IgD-negative memory B cell (primary cell): ENCODE measurements at regions not wholly inside any gene's neighbourhood (a gene's known extent, or its start where the extent isn't known, plus 50 kb on each side); places are given as distances from the start of the nearest gene placed in this dataset.
"Not testable (repeated sequence)": the region's sequence is repeated elsewhere in the genome, so short reads cannot be mapped to it uniquely, and the experiment has no call there.

Source experiments
- H3K27ac Mint-ChIP-seq, 3 donors: one replicate each; pipeline ENCODE4 v1.8.0; 2020 to 2022; ENCODE audit warnings: mild to moderate bottlenecking in 3 of 3, mixed read lengths in 3 of 3, moderate library complexity in 1 of 3
- H3K27me3 Mint-ChIP-seq: one replicate; pipeline ENCODE4 v1.8.0; 2021; ENCODE audit warnings: mixed read lengths
- H3K36me3 Mint-ChIP-seq: one replicate; pipeline ENCODE4 v1.8.0; 2020; ENCODE audit warnings: mild to moderate bottlenecking, mixed read lengths
- H3K4me1 Mint-ChIP-seq, 3 donors: one replicate each; pipeline ENCODE4 v1.8.0; 2020 to 2022; ENCODE audit warnings: mixed read lengths in 3 of 3, mild to moderate bottlenecking in 1 of 3
- H3K4me3 Mint-ChIP-seq, 4 donors: one replicate each; pipeline ENCODE4 v1.8.0; 2020 to 2022; ENCODE audit warnings: mild to moderate bottlenecking in 4 of 4, mixed read lengths in 4 of 4, moderate library complexity in 3 of 4
- H3K9me3 Mint-ChIP-seq, 3 donors: one replicate each; pipeline ENCODE4 v1.8.0; 2020 to 2021; ENCODE audit warnings: mixed read lengths in 3 of 3, mild to moderate bottlenecking in 1 of 3

GRCh38 chr7:114088470-114088940 lies 169.7 kb upstream of the PPP1R3A start:
- Mint-ChIP-seq H3K27me3 (peaks cover 47% of the 10 kb centered on the region), H3K27ac (no peak overlapping the region), H3K9me3 (peaks cover 0 to 2% (median 0%) of the 10 kb centered on the region in 3 donors), H3K4me3 (peak overlapping the region in 1 of 4 donors; percentile 18), H3K4me1 (peaks cover 19 to 28% (median 22%) of the 10 kb centered on the region in 3 donors), H3K36me3 (no peaks in the 10 kb centered on the region)

GRCh38 chr7:114087653-114088469 lies 169.1 kb upstream of the PPP1R3A start:
- Mint-ChIP-seq H3K9me3 (peaks cover 0 to 2% (median 0%) of the 10 kb centered on the region in 3 donors), H3K4me1 (peaks cover 21 to 30% (median 22%) of the 10 kb centered on the region in 3 donors), H3K27ac (no peak overlapping the region), H3K27me3 (peaks cover 53% of the 10 kb centered on the region), H3K4me3 (peak overlapping the region in 3 of 4 donors; percentile 18 to 31 (median 30)), H3K36me3 (no peaks in the 10 kb centered on the region)

GRCh38 chr7:114086914-114087652 lies 168.3 kb upstream of the PPP1R3A start:
- Mint-ChIP-seq H3K36me3 (no peaks in the 10 kb centered on the region), H3K9me3 (peaks cover 0 to 3% (median 0%) of the 10 kb centered on the region in 3 donors), H3K4me3 (peak overlapping the region; percentile 81 to 91 (median 88)), H3K27me3 (peaks cover 54% of the 10 kb centered on the region), H3K4me1 (peaks cover 25 to 34% (median 25%) of the 10 kb centered on the region in 3 donors), H3K27ac (no peak overlapping the region)

GRCh38 chr7:114086537-114086913 lies 167.7 kb upstream of the PPP1R3A start:
- Mint-ChIP-seq H3K4me3 (peak overlapping the region; percentile 81 to 91 (median 88)), H3K9me3 (peaks cover 0 to 3% (median 0%) of the 10 kb centered on the region in 3 donors), H3K36me3 (peaks cover 3% of the 10 kb centered on the region), H3K27ac (no peak overlapping the region), H3K27me3 (peaks cover 58% of the 10 kb centered on the region), H3K4me1 (peaks cover 25 to 39% (median 25%) of the 10 kb centered on the region in 3 donors)

- peaks cover 25 to 42% (median 25%) of the 10 kb centered on the region in 3 donors for H3K4me1 Mint-ChIP-seq
- peak overlapping the region; percentile 84 to 96 (median 90) for H3K4me3 Mint-ChIP-seq
- peaks cover 0 to 3% (median 0%) of the 10 kb centered on the region in 3 donors for H3K9me3 Mint-ChIP-seq
- peak overlapping the region in 2 of 3 donors; percentile 63 to 77 for H3K27ac Mint-ChIP-seq
- peaks cover 62% of the 10 kb centered on the region for H3K27me3 Mint-ChIP-seq
- peaks cover 3% of the 10 kb centered on the region for H3K36me3 Mint-ChIP-seq
Observed at GRCh38 chr7:114085592-114086501, 167.0 kb upstream of the PPP1R3A start.

GRCh38 chr7:114085313-114085591 lies 166.4 kb upstream of the PPP1R3A start:
- H3K4me3 Mint-ChIP-seq = peak overlapping the region; percentile 84 to 96 (median 90)
- peaks cover 62% of the 10 kb centered on the region for H3K27me3 Mint-ChIP-seq
- peaks cover 0 to 3% (median 0%) of the 10 kb centered on the region in 3 donors for H3K9me3 Mint-ChIP-seq
- peaks cover 3% of the 10 kb centered on the region for H3K36me3 Mint-ChIP-seq
- peaks cover 25 to 42% (median 25%) of the 10 kb centered on the region in 3 donors for H3K4me1 Mint-ChIP-seq
- H3K27ac Mint-ChIP-seq = peak overlapping the region in 2 of 3 donors; percentile 77 to 91

- H3K27me3 Mint-ChIP-seq = peaks cover 60% of the 10 kb centered on the region
- peak overlapping the region; percentile 84 to 96 (median 90) for H3K4me3 Mint-ChIP-seq
- peak overlapping the region; percentile 77 to 91 (median 80) for H3K27ac Mint-ChIP-seq
- peaks cover 0 to 3% (median 0%) of the 10 kb centered on the region in 3 donors for H3K9me3 Mint-ChIP-seq
- peaks cover 3% of the 10 kb centered on the region for H3K36me3 Mint-ChIP-seq
- H3K4me1 Mint-ChIP-seq = peaks cover 25 to 42% (median 25%) of the 10 kb centered on the region in 3 donors
Observed at GRCh38 chr7:114084472-114085312, 165.9 kb upstream of the PPP1R3A start.

- Mint-ChIP-seq H3K27me3 (peaks cover 59% of the 10 kb centered on the region), H3K36me3 (peaks cover 3% of the 10 kb centered on the region), H3K9me3 (peaks cover 0 to 6% (median 0%) of the 10 kb centered on the region in 3 donors), H3K27ac (peak overlapping the region in 2 of 3 donors; percentile 48 to 80), H3K4me3 (peak overlapping the region; percentile 71 to 90 (median 84)), H3K4me1 (peaks cover 25 to 42% (median 25%) of the 10 kb centered on the region in 3 donors)
Observed at GRCh38 chr7:114084002-114084471, 165.2 kb upstream of the PPP1R3A start.

- H3K36me3 Mint-ChIP-seq = peaks cover 3% of the 10 kb centered on the region
- peaks cover 24 to 42% (median 25%) of the 10 kb centered on the region in 3 donors for H3K4me1 Mint-ChIP-seq
- peaks cover 58% of the 10 kb centered on the region for H3K27me3 Mint-ChIP-seq
- peaks cover 0 to 6% (median 0%) of the 10 kb centered on the region in 3 donors for H3K9me3 Mint-ChIP-seq
- peak overlapping the region; percentile 63 to 88 (median 67) for H3K27ac Mint-ChIP-seq
- H3K4me3 Mint-ChIP-seq = peak overlapping the region in 3 of 4 donors; percentile 65 to 89 (median 78)
Observed at GRCh38 chr7:114083166-114084001, 164.6 kb upstream of the PPP1R3A start.

GRCh38 chr7:114082642-114083165 lies 163.9 kb upstream of the PPP1R3A start:
- Mint-ChIP-seq H3K36me3 (peaks cover 3% of the 10 kb centered on the region), H3K4me1 (peaks cover 23 to 42% (median 24%) of the 10 kb centered on the region in 3 donors), H3K9me3 (peaks cover 0 to 6% (median 0%) of the 10 kb centered on the region in 3 donors), H3K4me3 (peak overlapping the region in 3 of 4 donors; percentile 50 to 65 (median 54)), H3K27ac (peak overlapping the region; percentile 63 to 88 (median 67)), H3K27me3 (peaks cover 52% of the 10 kb centered on the region)

GRCh38 chr7:114081606-114082425 lies 163.0 kb upstream of the PPP1R3A start:
- peaks cover 0 to 4% (median 0%) of the 10 kb centered on the region in 3 donors for H3K9me3 Mint-ChIP-seq
- H3K36me3 Mint-ChIP-seq = peaks cover 3% of the 10 kb centered on the region
- peak overlapping the region in 2 of 4 donors; percentile 43 to 47 for H3K4me3 Mint-ChIP-seq
- peaks cover 18 to 38% (median 21%) of the 10 kb centered on the region in 3 donors for H3K4me1 Mint-ChIP-seq
- H3K27ac Mint-ChIP-seq = peak overlapping the region; percentile 5 to 31 (median 18)
- H3K27me3 Mint-ChIP-seq = peaks cover 46% of the 10 kb centered on the region

- H3K4me3 Mint-ChIP-seq, H3K27me3 Mint-ChIP-seq, H3K27ac Mint-ChIP-seq, H3K4me1 Mint-ChIP-seq, H3K36me3 Mint-ChIP-seq, H3K9me3 Mint-ChIP-seq: not testable (repeated sequence)
Observed at GRCh38 chr7:114077158-114077524, 158.3 kb upstream of the PPP1R3A start.
